Liver (tissue), 8 donors: ENCODE measurements at regions not wholly inside any gene's neighbourhood (a gene's known extent, or its start where the extent isn't known, plus 50 kb on each side); places are given as distances from the start of the nearest gene placed in this dataset.

Experiments
- DNase-seq: peaks from one replicate; pipeline ENCODE4 v3.0.0-alpha.2; 2017; ENCODE audit warnings: low spot score
- H3K27ac ChIP-seq, 2 donors: one replicate each; pipeline ENCODE4 v1.7.0; 2013; ENCODE audit warnings: inconsistent platforms in 2 of 2, low read length in 2 of 2, control low read depth in 1 of 2, low read depth in 1 of 2, mild to moderate bottlenecking in 1 of 2
- H3K27me3 ChIP-seq, 4 donors: one replicate each; pipeline versions ENCODE4 v1.6.1 to v1.7.0; 2013; ENCODE audit warnings: low read length in 3 of 4, inconsistent platforms in 1 of 4, mild to moderate bottlenecking in 1 of 4, moderate library complexity in 1 of 4; ENCODE audit not compliant: control insufficient read depth in 4 of 4, insufficient read depth in 4 of 4
- H3K36me3 ChIP-seq, 4 donors: one replicate each; pipeline versions ENCODE4 v1.6.1 to v1.7.0; 2013; ENCODE audit warnings: low read length in 3 of 4, mild to moderate bottlenecking in 3 of 4, low read depth in 1 of 4, moderate library complexity in 1 of 4; ENCODE audit not compliant: control insufficient read depth in 4 of 4, insufficient read depth in 3 of 4
- H3K4me1 ChIP-seq, 4 donors: one replicate each; pipeline versions ENCODE4 v1.6.1 to v1.7.0; 2013; ENCODE audit warnings: low read length in 3 of 4, mild to moderate bottlenecking in 3 of 4, moderate library complexity in 1 of 4; ENCODE audit not compliant: control insufficient read depth in 4 of 4, insufficient read depth in 4 of 4
- H3K4me3 ChIP-seq, 3 donors: one replicate each; pipeline versions ENCODE4 v1.6.1 to v1.7.0; 2013; ENCODE audit warnings: low read length in 3 of 3, control low read depth in 1 of 3, low read depth in 1 of 3, mild to moderate bottlenecking in 1 of 3
- H3K9ac ChIP-seq, 2 donors: one replicate each; pipeline ENCODE4 v1.7.0; 2013; ENCODE audit warnings: low read length in 2 of 2, mild to moderate bottlenecking in 2 of 2, moderate library complexity in 2 of 2, control low read depth in 1 of 2, low read depth in 1 of 2
- H3K9me3 ChIP-seq, 4 donors: one replicate each; pipeline versions ENCODE4 v1.6.1 to v1.7.0; 2013; ENCODE audit warnings: low read length in 3 of 4; ENCODE audit not compliant: control insufficient read depth in 4 of 4
- EGR1 ChIP-seq, 2 donors: IDR thresholded peaks; 2 replicates each; pipeline ENCODE4 v1.6.1; 2016 to 2018; ENCODE audit warnings: antibody characterized with exemption in 2 of 2, low read depth in 2 of 2
- FOXA1 ChIP-seq: IDR thresholded peaks from 2 replicates; pipeline ENCODE4 v1.6.1; 2016; ENCODE audit warnings: antibody characterized with exemption
- FOXA2 ChIP-seq: IDR thresholded peaks from 2 replicates; pipeline ENCODE4 v1.6.1; 2016; ENCODE audit warnings: antibody characterized with exemption
- GABPA ChIP-seq, 2 donors: IDR thresholded peaks in 1 of 2; conservative IDR thresholded peaks in 1 of 2; 2 replicates each; pipeline ENCODE4 v1.6.1; 2016; ENCODE audit warnings: antibody characterized with exemption in 2 of 2, mild to moderate bottlenecking in 1 of 2, moderate library complexity in 1 of 2
- HNF4A ChIP-seq, 2 donors: conservative IDR thresholded peaks; 2 replicates each; pipeline ENCODE4 v1.6.1; 2016; ENCODE audit warnings: antibody characterized with exemption in 2 of 2, mild to moderate bottlenecking in 2 of 2
- HNF4G ChIP-seq: IDR thresholded peaks from 2 replicates; pipeline ENCODE4 v1.6.1; 2016; ENCODE audit warnings: antibody characterized with exemption
- NR2F2 ChIP-seq: IDR thresholded peaks from 2 replicates; pipeline ENCODE4 v1.6.1; 2016; ENCODE audit warnings: antibody characterized with exemption
- RAD21 ChIP-seq, 2 donors: IDR thresholded peaks; 2 replicates each; pipeline ENCODE4 v1.6.1; 2016; ENCODE audit warnings: antibody characterized with exemption in 2 of 2, mild to moderate bottlenecking in 2 of 2
- RXRA ChIP-seq, 2 donors: IDR thresholded peaks; 2 replicates each; pipeline ENCODE4 v1.6.1; 2017 to 2018; ENCODE audit warnings: antibody characterized with exemption in 2 of 2, mild to moderate bottlenecking in 1 of 2
- SP1 ChIP-seq: IDR thresholded peaks from 2 replicates; pipeline ENCODE4 v1.6.1; 2018; ENCODE audit warnings: antibody characterized with exemption, mild to moderate bottlenecking
- TAF1 ChIP-seq: conservative IDR thresholded peaks from 2 replicates; pipeline ENCODE4 v1.6.1; 2016; ENCODE audit warnings: antibody characterized with exemption, mild to moderate bottlenecking
- YY1 ChIP-seq: IDR thresholded peaks from 2 replicates; pipeline ENCODE4 v1.6.1; 2016; ENCODE audit warnings: antibody characterized with exemption, mild to moderate bottlenecking
- WGBS: extraction: QIAGEN DNeasy Blood & Tissue Kit; methylation state at CpG from one replicate; pipeline ENCODE4 v1.1.7; 2013; 5-methylcytosine and 5-hydroxymethylcytosine counted together
- TF ChIP-seq, protein P1 (sequence below): IDR thresholded peaks from 2 replicates; pipeline ENCODE4 v1.6.1; 2016; ENCODE audit warnings: antibody characterized with exemption
- TF ChIP-seq, protein P2 (sequence below): IDR thresholded peaks from 2 replicates; pipeline ENCODE4 v1.6.1; 2016; ENCODE audit warnings: antibody characterized with exemption
- TF ChIP-seq, protein P3 (sequence below): fragments of 150-350 bp; IDR thresholded peaks from 2 replicates; pipeline ENCODE4 v1.5.1; 2017; ENCODE audit warnings: improper control_type of control experiment, low read depth, low read length; ENCODE audit not compliant: missing input control
- donor health status: healthy.
- donor health status: healthy.
- donor health status: healthy.
- donor health status: healthy.
- donor health status: healthy.

DNA sequence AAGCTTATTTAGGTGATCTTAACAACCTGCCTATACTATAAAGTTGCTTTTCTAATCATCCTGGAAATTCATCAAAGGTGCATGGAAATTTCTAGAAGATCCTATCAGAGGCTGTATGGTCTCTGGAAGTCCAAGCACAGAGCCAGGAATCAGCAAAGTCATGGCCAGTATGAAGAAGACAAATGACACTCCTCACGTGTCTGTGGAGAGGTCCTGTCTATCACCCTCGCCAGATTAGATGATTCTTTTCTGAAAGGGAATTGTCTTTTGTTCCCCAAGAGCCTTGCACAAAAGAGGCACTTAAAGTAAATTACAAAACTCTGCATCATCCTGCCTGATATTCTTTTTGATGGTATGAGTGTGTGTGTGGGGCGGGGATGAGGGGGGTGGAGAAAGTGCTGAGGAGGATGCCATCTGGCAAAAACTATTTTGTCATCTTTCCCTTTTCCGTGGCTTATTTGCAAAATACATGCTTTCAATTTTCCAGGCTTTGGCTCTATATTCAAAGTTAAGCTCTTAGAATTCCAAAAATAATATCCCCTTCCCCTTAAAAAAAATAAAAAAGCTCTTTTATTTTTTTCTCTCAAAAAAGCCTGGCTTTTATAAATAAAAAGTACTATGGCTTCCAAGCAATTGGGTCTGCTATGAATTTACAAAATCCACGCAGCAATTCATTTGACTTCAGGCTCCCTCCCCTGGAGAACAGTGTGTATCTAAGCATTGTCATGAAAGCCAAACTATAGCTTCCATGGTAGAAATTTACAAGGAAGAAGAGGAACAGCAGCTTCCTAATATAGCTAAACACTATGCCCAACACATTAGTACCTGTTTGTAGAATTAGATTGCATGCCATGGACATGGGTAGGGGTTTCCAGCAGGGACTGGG lies 185.2 kb upstream of the ARG1 start:
- no peak for DNase-seq
- no peaks in the 10 kb centered on the region for H3K27me3 ChIP-seq
- H3K9me3 ChIP-seq = no peaks in the 10 kb centered on the region
- H3K36me3 ChIP-seq = no peaks in the 10 kb centered on the region
- H3K4me3 ChIP-seq = no peak overlapping the region
- TF ChIP-seq RAD21 (IDR thresholded peaks at IDR 0.05) (peak in 1 of 2 donors; percentile 6), HNF4A (conservative IDR thresholded peaks at IDR 0.05) (no peak)
- WGBS = 87% methylated on average over 5 of the region's 5 CpGs
- no peak overlapping the region for H3K27ac ChIP-seq
- H3K4me1 ChIP-seq = no peaks in the 10 kb centered on the region
- H3K9ac ChIP-seq = no peak overlapping the region

DNA sequence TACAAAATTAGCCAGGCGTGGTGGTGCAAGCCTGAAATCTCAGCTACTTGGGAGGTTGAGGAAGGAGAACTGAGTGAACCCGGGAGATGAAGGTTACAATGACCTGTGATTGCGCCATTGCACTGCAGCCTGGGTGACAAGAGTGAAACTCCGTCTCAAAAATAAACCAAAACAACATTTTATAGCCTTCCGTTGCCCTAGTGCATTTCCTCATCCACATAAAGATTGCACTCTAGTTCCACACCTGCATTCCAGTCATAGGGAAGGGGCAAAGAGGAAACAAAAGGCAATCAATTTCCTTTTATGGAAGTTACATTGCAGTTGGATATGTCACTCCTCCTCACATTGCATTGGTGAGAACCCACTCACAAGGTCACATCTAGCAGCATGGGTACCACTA lies 182.7 kb upstream of the ARG1 start:
- Histone ChIP-seq H3K27me3 (no peaks in the 10 kb centered on the region), H3K9me3 (no peaks in the 10 kb centered on the region), H3K4me1 (peaks cover 2 to 11% (median 8%) of the 10 kb centered on the region in 4 donors), H3K36me3 (no peaks in the 10 kb centered on the region), H3K4me3 (no peak overlapping the region), H3K27ac (no peak overlapping the region), H3K9ac (no peak overlapping the region)
- no peak for DNase-seq
- WGBS = 71% methylated on average over 5 of the region's 5 CpGs
- TF ChIP-seq FOXA2 = no peak

DNA sequence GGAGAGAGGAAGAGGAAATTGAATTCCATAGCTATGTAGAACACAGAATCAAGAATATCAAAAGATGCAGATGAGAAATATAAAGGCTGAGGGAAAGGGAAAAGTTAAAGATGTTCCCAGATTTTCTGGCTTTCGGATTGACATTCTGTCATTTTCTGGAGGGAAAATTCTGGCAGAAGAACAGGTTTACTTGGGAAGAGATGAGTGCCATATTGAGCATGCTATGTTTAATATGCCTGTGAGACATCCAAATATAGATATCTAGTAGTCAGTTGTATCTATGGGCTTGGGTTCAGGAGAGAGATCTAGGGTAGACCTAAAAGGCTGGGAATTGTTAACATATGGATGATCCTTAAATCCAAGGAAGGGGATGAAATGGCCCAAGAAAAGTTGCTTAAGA lies 181.9 kb upstream of the ARG1 start:
- H3K9ac ChIP-seq = no peak overlapping the region
- no peaks in the 10 kb centered on the region for H3K9me3 ChIP-seq
- no peak for TF ChIP-seq GABPA (IDR thresholded peaks at IDR 0.05 in 1 of 2, conservative IDR thresholded peaks at IDR 0.05 in 1 of 2)
- TF ChIP-seq FOXA2 = no peak
- no peak for TF ChIP-seq NR2F2
- no peak for TF ChIP-seq FOXA1
- no peak for TF ChIP-seq YY1
- TF ChIP-seq SP1 = no peak
- TF ChIP-seq EGR1 (IDR thresholded peaks at IDR 0.05; ENCODE audit: low read depth in 2 of 2) = no peak
- no peak for TF ChIP-seq TAF1
- no peak for DNase-seq
- WGBS = 95% methylated on average over 1 of the region's 1 CpG
- H3K36me3 ChIP-seq = no peaks in the 10 kb centered on the region
- peaks cover 2 to 11% (median 8%) of the 10 kb centered on the region in 4 donors for H3K4me1 ChIP-seq
- H3K27me3 ChIP-seq = no peaks in the 10 kb centered on the region
- H3K27ac ChIP-seq = no peak overlapping the region
- H3K4me3 ChIP-seq = no peak overlapping the region

DNA sequence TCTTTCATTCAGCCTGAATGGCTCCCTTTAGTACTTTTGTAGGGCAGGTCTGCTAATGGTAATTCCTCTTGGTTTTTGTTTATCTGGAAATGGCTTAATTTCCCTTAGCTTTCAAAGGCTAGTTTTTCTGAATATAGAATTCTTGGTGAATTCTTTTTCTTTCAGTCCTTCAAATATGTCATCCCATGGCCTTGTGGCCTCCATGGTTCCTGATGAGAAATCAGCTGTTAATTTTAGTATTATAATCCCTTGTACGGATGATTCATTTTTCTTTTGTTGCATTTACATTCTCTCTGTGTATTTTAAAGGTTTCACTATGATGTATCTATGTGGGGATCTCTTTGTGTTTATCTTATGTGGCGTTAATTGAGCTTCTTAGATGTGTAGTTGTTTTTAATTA lies 179.6 kb upstream of the ARG1 start:
- no peaks in the 10 kb centered on the region for H3K27me3 ChIP-seq
- no peaks in the 10 kb centered on the region for H3K9me3 ChIP-seq
- H3K4me3 ChIP-seq = no peak overlapping the region
- no peak overlapping the region for H3K9ac ChIP-seq
- H3K27ac ChIP-seq = no peak overlapping the region
- TF ChIP-seq YY1 = no peak
- no peak for TF ChIP-seq HNF4G
- no peak for TF ChIP-seq RXRA (IDR thresholded peaks at IDR 0.05)
- TF ChIP-seq, protein P1, sequence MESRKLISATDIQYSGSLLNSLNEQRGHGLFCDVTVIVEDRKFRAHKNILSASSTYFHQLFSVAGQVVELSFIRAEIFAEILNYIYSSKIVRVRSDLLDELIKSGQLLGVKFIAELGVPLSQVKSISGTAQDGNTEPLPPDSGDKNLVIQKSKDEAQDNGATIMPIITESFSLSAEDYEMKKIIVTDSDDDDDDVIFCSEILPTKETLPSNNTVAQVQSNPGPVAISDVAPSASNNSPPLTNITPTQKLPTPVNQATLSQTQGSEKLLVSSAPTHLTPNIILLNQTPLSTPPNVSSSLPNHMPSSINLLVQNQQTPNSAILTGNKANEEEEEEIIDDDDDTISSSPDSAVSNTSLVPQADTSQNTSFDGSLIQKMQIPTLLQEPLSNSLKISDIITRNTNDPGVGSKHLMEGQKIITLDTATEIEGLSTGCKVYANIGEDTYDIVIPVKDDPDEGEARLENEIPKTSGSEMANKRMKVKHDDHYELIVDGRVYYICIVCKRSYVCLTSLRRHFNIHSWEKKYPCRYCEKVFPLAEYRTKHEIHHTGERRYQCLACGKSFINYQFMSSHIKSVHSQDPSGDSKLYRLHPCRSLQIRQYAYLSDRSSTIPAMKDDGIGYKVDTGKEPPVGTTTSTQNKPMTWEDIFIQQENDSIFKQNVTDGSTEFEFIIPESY = no peak
- TF ChIP-seq, protein P2, sequence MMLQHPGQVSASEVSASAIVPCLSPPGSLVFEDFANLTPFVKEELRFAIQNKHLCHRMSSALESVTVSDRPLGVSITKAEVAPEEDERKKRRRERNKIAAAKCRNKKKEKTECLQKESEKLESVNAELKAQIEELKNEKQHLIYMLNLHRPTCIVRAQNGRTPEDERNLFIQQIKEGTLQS = no peak
- TF ChIP-seq, protein P3, sequence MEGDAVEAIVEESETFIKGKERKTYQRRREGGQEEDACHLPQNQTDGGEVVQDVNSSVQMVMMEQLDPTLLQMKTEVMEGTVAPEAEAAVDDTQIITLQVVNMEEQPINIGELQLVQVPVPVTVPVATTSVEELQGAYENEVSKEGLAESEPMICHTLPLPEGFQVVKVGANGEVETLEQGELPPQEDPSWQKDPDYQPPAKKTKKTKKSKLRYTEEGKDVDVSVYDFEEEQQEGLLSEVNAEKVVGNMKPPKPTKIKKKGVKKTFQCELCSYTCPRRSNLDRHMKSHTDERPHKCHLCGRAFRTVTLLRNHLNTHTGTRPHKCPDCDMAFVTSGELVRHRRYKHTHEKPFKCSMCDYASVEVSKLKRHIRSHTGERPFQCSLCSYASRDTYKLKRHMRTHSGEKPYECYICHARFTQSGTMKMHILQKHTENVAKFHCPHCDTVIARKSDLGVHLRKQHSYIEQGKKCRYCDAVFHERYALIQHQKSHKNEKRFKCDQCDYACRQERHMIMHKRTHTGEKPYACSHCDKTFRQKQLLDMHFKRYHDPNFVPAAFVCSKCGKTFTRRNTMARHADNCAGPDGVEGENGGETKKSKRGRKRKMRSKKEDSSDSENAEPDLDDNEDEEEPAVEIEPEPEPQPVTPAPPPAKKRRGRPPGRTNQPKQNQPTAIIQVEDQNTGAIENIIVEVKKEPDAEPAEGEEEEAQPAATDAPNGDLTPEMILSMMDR = no peak
- no peak for TF ChIP-seq EGR1 (IDR thresholded peaks at IDR 0.05; ENCODE audit: low read depth in 2 of 2)
- no peak for TF ChIP-seq FOXA2
- no peaks in the 10 kb centered on the region for H3K36me3 ChIP-seq
- no peak for DNase-seq
- H3K4me1 ChIP-seq = peaks cover 2 to 11% (median 8%) of the 10 kb centered on the region in 4 donors
- 95% methylated on average over 2 of the region's 2 CpGs for WGBS
